CD4-positive, alpha-beta T cell (primary cell): ENCODE measurements at regions not wholly inside any gene's neighbourhood (a gene's known extent, or its start where the extent isn't known, plus 50 kb on each side); places are given as distances from the start of the nearest gene placed in this dataset.

Source experiments
- ATAC-seq: fragments of 200-7000 bp; cut with Tn5 transposase; one replicate; pipeline ENCODE4 v1.10.0; 2022; ENCODE audit warnings: mild to moderate bottlenecking; ENCODE audit not compliant: poor library complexity
- CTCF ChIA-PET: fragments of 350-600 bp; sonication (Branson Sonifier 250); formaldehyde crosslinking; loops from one replicate; lab custom pipeline; 2021; ENCODE audit warnings: antibody characterized with exemption, inconsistent platforms; lab: Charles Lee
- POLR2A ChIA-PET: fragments of 350-600 bp; sonication (Branson Sonifier 250); formaldehyde crosslinking; loops from one replicate; lab custom pipeline; 2021; ENCODE audit warnings: antibody characterized with exemption, inconsistent platforms; lab: Charles Lee
- DNase-seq, 14 experiments: peaks; one replicate each; pipeline ENCODE4 v3.0.0-alpha.2; 2013 to 2020; ENCODE audit warnings: mixed read lengths in 2 of 14
- H3K27ac ChIP-seq, 2 donors: one replicate each; pipeline versions ENCODE4 v1.5.1 to v1.7.0; 2013; ENCODE audit warnings: low read length in 2 of 2, low read depth in 1 of 2, mild to moderate bottlenecking in 1 of 2
- H3K27me3 ChIP-seq, 2 experiments: 1 replicate in 1 of 2; 2 replicates in 1 of 2; pipeline versions ENCODE4 v1.6.1 to v1.7.0; 2013; ENCODE audit warnings: low read length in 2 of 2, control low read depth in 1 of 2, mild to moderate bottlenecking in 1 of 2, moderate library complexity in 1 of 2; ENCODE audit not compliant: insufficient read depth in 2 of 2, control insufficient read depth in 1 of 2
- H3K36me3 ChIP-seq: one replicate; pipeline ENCODE4 v1.6.1; 2013; ENCODE audit warnings: low read length, control low read depth; ENCODE audit not compliant: insufficient read depth
- H3K4me1 ChIP-seq: one replicate; pipeline ENCODE4 v1.6.1; 2013; ENCODE audit warnings: low read length, control low read depth; ENCODE audit not compliant: insufficient read depth
- H3K4me3 ChIP-seq: one replicate; pipeline ENCODE4 v1.5.1; 2013; ENCODE audit warnings: mild to moderate bottlenecking, low read length, moderate library complexity
- H3K9me3 ChIP-seq, 2 experiments: 1 replicate in 1 of 2; 2 replicates in 1 of 2; pipeline versions ENCODE4 v1.6.1 to v1.7.0; 2013; ENCODE audit warnings: low read length in 2 of 2, mild to moderate bottlenecking in 2 of 2, control low read depth in 1 of 2, moderate library complexity in 1 of 2; ENCODE audit not compliant: control insufficient read depth in 1 of 2, insufficient read depth in 1 of 2
- H3K27ac Mint-ChIP-seq: one replicate; pipeline ENCODE4 v1.8.0; 2020; ENCODE audit warnings: mixed read lengths
- H3K27me3 Mint-ChIP-seq: one replicate; pipeline ENCODE4 v1.8.0; 2021; ENCODE audit warnings: mixed read lengths
- H3K36me3 Mint-ChIP-seq: one replicate; pipeline ENCODE4 v1.8.0; 2021; ENCODE audit warnings: low read depth, mixed read lengths
- H3K4me1 Mint-ChIP-seq: one replicate; pipeline ENCODE4 v1.8.0; 2021; ENCODE audit warnings: low read depth, mixed read lengths
- H3K4me3 Mint-ChIP-seq: one replicate; pipeline ENCODE4 v1.8.0; 2020; ENCODE audit warnings: mild to moderate bottlenecking, mixed read lengths
- H3K9me3 Mint-ChIP-seq: one replicate; pipeline ENCODE4 v1.8.0; 2020; ENCODE audit warnings: mixed read lengths
- intact Hi-C, 2 experiments: fragments of 100-400 bp; cut with DNase I in 1 of 2; cut with micrococcal nuclease in 1 of 2; formaldehyde crosslinking; loops; one replicate each; pipeline versions ENCODE4 v1.15.1 to v1.9.0; 2023 to 2025; cut with DNase I, micrococcal nuclease
- TF ChIP-seq, protein P1 (sequence below): fragments of 200-600 bp; IDR thresholded peaks from one replicate; pipeline ENCODE4 v1.8.0; 2022; ENCODE audit warnings: antibody characterized with exemption, mild to moderate bottlenecking

GRCh38 chr5:12911156-12911555 lies 1006.9 kb upstream of the CTNND2 start:
- H3K4me3 ChIP-seq = no peak overlapping the region
- TF ChIP-seq, protein P1, sequence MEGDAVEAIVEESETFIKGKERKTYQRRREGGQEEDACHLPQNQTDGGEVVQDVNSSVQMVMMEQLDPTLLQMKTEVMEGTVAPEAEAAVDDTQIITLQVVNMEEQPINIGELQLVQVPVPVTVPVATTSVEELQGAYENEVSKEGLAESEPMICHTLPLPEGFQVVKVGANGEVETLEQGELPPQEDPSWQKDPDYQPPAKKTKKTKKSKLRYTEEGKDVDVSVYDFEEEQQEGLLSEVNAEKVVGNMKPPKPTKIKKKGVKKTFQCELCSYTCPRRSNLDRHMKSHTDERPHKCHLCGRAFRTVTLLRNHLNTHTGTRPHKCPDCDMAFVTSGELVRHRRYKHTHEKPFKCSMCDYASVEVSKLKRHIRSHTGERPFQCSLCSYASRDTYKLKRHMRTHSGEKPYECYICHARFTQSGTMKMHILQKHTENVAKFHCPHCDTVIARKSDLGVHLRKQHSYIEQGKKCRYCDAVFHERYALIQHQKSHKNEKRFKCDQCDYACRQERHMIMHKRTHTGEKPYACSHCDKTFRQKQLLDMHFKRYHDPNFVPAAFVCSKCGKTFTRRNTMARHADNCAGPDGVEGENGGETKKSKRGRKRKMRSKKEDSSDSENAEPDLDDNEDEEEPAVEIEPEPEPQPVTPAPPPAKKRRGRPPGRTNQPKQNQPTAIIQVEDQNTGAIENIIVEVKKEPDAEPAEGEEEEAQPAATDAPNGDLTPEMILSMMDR = no peak
- POLR2A ChIA-PET = no interaction called here
- intact Hi-C loops = no loop called here
- Mint-ChIP-seq H3K4me3 (no peak overlapping the region), H3K27me3 (no peaks in the 10 kb centered on the region), H3K36me3 (no peaks in the 10 kb centered on the region), H3K4me1 (no peaks in the 10 kb centered on the region), H3K9me3 (peaks cover 12% of the 10 kb centered on the region), H3K27ac (no peak overlapping the region)
- DNase-seq (no peak), ATAC-seq (no peak)
- H3K9me3 ChIP-seq = no peaks in the 10 kb centered on the region
- no peaks in the 10 kb centered on the region for H3K36me3 ChIP-seq
- no peaks in the 10 kb centered on the region for H3K27me3 ChIP-seq
- CTCF ChIA-PET = no interaction called here
- no peak overlapping the region for H3K27ac ChIP-seq
- no peaks in the 10 kb centered on the region for H3K4me1 ChIP-seq

GRCh38 chr5:12910641-12911040 lies 1006.4 kb upstream of the CTNND2 start:
- H3K9me3 ChIP-seq = no peaks in the 10 kb centered on the region
- DNase-seq = no peak
- no peak overlapping the region for H3K4me3 ChIP-seq
- ATAC-seq = no peak
- Mint-ChIP-seq H3K9me3 (peaks cover 16% of the 10 kb centered on the region), H3K27me3 (no peaks in the 10 kb centered on the region), H3K36me3 (no peaks in the 10 kb centered on the region), H3K4me3 (no peak overlapping the region), H3K27ac (no peak overlapping the region), H3K4me1 (no peaks in the 10 kb centered on the region)
- no peaks in the 10 kb centered on the region for H3K36me3 ChIP-seq
- TF ChIP-seq, protein P1 = no peak
- ChIA-PET POLR2A (no interaction called here), CTCF (no interaction called here)
- H3K27me3 ChIP-seq = no peaks in the 10 kb centered on the region
- no peak overlapping the region for H3K27ac ChIP-seq
- intact Hi-C loops = no loop called here
- H3K4me1 ChIP-seq = no peaks in the 10 kb centered on the region

DNA sequence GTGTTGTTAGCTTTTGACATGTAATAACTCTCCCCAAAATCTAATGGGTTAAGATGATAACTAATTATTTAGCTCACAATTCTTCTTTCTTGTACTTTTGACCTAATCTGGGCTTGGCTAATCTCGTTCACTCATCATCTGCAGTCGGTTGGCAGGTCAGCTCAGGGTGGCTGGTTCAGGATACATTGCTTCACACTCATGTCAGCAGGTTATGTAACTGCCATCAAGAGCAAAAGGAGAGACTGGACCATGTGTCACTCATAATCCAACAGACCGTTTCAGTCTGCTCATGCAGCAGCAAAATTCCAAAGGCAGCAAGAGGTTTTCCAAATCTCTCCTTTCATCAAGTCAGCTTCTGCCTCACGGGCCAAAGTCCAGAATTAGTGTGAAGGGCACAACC lies 998.4 kb upstream of the CTNND2 start:
- no peaks in the 10 kb centered on the region for H3K4me1 ChIP-seq
- H3K27ac ChIP-seq = no peak overlapping the region
- no peak for DNase-seq
- Mint-ChIP-seq H3K27me3 (no peaks in the 10 kb centered on the region), H3K4me3 (no peak overlapping the region), H3K9me3 (peaks cover 16% of the 10 kb centered on the region), H3K36me3 (no peaks in the 10 kb centered on the region), H3K27ac (no peak overlapping the region), H3K4me1 (no peaks in the 10 kb centered on the region)
- intact Hi-C loops = no loop called here
- no peak for ATAC-seq
- H3K4me3 ChIP-seq = no peak overlapping the region
- CTCF ChIA-PET = no interaction called here
- H3K36me3 ChIP-seq = no peaks in the 10 kb centered on the region
- peaks cover 0 to 4% of the 10 kb centered on the region in 2 experiments for H3K9me3 ChIP-seq
- POLR2A ChIA-PET = no interaction called here
- no peaks in the 10 kb centered on the region for H3K27me3 ChIP-seq
- TF ChIP-seq, protein P1 = no peak
